SIG-M5 treated with dmso at 0.1 percent for 504 hours (cell line): ENCODE measurements at regions not wholly inside any gene's neighbourhood (a gene's known extent, or its start where the extent isn't known, plus 50 kb on each side); places are given as distances from the start of the nearest gene placed in this dataset.

Source experiments
- DNase-seq: peaks from one replicate; lab custom pipeline; 2025; ENCODE audit not compliant: unreplicated experiment; lab: John Stamatoyannopoulos, UW

DNA sequence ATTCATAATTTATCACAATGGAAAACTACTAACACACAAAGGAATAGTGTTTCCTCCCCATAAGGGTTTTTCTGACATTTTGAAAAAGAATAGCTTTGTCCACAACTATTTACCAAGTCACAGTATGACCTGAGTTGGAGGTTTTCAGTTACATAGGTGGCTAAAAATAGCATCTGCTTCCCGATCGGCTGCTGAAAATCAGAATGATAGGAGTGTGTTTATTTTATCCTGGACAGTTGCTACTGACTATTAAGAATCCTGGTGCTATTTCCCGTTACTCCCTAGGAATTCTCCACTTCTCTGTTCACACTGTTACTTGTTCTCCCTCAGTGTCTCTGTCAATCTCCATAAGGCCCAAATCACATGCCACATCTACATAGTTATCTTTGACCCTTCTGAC lies 353.9 kb upstream of the RARB start:
- no peak for DNase-seq

GRCh38 chr3:25080461-25080860 lies 347.6 kb upstream of the RARB start:
- no peak for DNase-seq

DNA sequence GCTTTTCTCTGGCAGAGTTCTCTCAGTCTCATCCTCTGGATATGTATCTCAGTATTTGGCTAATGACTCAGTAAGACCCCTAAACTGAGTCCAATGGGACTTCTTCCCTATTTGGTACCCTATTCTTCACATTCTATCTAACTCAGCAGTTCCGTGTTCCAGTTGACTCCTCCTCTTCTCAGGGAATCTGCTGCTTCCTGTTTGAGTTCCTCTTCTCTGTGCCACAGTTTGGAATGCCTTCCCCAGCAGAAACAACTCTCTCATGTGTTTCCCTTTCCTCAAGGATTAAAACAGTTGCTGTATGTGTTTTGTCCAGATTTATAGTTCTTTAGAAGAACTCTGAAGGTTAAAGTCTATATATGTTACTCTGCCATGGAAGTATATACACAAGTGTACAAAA lies 344.0 kb upstream of the RARB start:
- DNase-seq = no peak

- DNase-seq = no peak
Measured at GRCh38 chr3:25086721-25087120, 341.3 kb upstream of the RARB start.

DNA sequence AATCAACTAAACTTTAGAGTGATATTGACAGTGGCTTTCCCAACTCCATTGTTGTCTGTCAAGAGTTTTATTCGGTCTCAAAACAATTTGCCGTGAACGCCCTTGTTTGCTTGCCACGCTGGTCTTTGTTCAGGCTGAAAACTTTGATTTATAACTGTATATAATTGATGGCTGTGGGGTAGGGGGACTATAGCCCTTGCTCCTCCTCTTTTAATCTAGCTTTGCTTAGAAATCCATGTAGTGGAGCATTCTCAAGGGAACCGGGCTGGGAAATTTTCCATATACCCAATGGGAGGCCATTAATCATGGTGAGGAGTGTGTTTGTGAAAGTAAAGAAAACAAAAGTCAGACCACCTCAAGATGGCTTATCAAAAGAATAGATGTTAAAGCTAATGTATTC lies 339.8 kb upstream of the RARB start:
- DNase-seq = no peak

DNA sequence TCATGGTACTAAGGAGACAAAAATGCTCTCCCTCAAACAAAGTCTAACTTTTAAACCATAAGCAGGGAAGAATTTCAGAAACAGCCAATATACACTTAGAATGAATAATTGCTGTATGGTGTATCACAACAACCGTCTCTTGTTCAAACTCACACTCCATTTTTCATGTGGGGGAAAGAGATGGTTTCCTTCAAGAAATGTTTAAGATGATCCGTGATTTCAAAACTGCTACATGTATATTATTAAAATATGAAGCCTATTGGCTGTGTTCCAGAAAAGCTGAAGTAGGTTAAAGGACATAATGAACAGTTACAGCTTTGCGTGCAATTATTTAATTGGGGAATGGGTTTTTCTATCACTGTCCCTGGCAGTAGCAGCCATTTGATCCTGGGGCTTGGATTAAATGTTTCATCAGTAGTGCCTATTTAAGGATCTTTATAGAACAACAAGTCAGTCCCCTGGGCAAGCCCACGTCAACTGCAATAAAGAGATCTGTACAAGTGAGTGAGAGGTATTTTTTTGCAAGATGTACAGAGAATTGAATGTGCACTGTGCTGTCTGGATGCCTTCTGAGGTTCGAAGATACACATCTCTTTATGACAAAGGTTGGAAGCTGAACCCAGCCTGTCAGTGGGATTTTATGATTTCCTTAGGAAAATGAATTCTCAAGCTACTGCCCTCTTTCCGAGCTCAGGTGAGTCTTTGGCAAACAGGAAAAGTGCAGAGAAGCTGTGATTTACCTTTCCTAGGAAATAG lies 337.2 kb upstream of the RARB start:
- no peak for DNase-seq

DNA sequence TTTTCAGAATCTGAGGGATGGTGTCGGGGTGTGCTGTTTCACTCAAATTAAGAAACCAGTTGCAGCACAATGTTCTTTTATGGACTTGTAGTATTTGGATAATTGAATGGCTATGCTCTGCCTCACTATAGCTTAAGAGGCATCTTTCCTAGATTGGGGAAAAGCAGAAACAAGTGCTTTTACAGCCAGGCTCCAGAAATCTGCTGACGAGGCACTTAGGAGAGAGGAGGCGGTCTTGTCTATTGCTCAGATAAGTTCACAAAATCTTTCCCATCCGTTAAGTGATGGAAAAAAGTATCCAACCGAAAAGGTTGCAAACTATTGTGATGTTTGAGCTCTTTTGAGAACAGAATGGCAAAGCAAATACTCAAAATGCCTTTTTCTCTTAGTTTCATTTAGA lies 336.1 kb upstream of the RARB start:
- no peak for DNase-seq

DNA sequence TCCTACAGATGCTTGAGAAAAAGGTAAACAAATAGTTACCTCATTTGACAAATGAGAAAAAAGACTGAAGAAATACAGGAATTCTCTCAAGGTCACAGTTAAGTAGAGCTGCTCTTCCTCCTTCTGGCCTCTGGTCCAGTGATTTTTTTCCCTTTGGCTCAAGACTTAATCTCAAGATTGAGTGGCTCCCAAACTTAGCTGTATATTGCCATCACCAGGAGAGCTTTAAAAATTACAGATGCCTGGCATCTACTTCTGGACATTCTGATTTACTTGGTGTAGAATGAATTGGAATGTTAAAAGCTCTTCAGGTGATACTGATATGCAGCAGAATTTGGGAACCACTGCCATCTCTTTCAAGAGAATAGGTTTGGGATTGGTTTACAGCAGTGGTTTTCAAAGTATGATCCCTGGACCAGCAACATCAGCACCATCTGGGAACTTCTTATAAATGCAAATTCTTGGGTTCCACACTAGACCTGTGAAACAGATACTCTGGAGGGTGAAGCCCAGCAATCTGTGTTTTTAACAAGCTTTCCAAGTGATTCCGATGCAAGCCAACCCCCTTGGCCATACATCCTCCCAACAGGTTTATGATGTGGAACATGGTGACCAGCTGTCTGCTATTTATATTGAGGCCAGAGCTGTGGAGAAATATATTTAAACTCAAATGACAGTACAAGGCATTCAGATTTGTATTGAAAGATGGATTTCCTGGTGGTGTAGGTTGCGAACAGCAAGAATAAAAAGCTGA lies 333.0 kb upstream of the RARB start:
- no peak for DNase-seq

DNA sequence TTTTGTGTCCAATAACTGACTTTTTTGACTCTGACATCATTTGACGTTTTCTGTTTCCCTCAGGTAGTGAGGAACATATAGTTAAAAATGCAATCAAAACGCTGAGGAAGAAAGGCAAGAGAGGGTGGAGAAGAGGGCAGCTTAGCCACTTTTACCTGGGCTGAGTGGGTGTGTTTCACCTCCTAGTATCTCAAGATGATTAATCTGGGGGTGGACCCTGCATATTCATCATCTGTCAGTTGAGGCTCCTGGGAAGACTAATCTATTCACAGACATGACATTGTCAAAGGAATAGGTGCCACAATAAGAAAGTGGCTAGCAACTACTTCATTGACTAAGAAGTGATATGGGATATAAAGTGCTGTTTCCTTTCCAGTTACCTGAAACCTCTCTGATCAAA lies 331.5 kb upstream of the RARB start:
- no peak for DNase-seq

- no peak for DNase-seq
Measured at GRCh38 chr3:25097023-25097422, 331.0 kb upstream of the RARB start.

- no peak for DNase-seq
Measured at GRCh38 chr3:25099666-25100065, 328.4 kb upstream of the RARB start.

- DNase-seq = no peak
Measured at GRCh38 chr3:25103391-25103790, 324.7 kb upstream of the RARB start.

DNA sequence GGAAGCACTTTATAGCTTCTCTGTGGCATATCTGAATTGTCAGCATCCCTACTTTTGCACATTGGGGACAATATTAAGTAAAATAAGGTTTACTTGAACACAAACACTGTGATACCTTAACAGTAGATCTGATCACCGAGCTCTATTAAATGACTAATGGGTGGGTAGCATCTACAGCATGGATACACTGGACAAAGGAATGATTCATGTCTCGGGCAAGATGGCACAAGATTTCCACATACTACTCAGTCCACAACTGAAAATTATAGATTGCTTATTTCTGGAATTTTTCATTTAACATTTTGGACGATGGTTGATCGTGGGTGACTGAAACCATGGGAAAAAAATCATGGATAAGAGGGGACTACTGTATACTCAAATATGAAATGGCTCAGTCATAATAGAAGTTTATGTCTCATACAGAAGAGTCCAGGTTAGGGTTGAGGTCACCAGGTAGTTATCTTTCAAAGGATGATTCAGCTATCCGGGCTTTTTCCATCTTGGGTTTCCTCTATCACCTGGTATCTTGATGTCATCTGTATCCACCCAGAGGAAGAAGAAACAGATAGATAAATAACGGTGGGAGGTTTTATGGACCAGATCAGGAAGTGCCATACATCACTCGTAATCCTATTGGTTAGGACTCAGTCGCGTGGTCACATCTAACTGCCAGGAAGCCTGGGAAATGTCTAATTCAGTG lies 320.0 kb upstream of the RARB start:
- DNase-seq = no peak

DNA sequence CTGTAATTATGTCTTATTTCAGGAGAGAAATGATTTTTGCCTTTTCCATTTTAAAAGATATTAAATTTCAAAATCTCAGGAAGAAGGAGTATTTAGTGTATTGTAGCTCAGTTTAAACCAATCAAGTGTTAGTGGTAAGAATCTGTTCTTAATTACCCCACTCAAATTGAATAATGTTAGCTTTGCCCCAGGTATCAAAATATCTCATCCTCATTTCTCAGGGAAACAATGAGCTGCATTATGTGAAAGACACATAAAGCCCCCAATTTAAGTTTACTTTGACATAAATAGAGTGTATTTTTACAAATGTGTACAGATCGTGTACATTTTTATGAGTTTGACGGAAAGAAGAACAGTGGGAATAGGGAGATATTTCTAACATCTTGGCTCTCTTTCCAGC lies 317.4 kb upstream of the RARB start:
- DNase-seq = no peak

DNA sequence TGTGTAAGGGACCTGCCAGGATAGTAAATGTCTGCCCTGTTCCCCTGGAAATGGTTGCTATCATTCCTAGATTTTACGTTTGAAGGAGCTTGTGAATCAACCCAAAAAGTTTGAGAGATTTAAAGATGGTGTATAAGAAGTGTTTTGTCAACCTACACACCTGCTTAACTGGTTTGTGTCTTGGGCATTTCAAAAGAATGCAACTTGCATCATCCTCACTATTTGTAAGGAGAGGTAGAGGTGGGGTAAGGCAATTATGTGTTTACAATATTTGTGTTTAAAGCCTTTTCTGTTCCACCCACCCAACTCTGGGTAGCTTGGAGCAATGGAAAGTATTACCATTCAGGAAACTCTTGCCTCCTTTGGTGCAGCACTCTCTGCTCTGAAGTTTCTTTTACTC lies 314.2 kb upstream of the RARB start:
- no peak for DNase-seq

DNA sequence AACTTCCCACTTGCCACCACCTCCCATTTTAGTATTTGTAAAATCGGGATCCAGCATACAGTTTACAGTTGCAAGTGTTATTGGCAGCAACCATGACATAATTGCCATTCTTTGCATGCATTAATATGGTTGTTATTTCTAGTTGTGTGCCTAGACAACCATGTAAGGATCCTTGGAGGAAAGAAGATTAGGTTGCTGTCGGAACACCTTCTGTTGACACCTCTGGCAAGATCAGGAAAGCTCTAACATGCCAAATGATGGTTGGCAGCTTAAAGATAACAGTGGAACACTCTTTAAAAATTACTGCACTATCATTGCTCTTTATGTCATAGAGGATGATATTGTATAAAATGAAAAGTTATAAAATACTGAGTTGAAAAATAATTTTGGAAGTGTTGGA lies 313.5 kb upstream of the RARB start:
- no peak for DNase-seq

GRCh38 chr3:25117005-25117593 lies 311.0 kb upstream of the RARB start:
- DNase-seq = no peak

DNA sequence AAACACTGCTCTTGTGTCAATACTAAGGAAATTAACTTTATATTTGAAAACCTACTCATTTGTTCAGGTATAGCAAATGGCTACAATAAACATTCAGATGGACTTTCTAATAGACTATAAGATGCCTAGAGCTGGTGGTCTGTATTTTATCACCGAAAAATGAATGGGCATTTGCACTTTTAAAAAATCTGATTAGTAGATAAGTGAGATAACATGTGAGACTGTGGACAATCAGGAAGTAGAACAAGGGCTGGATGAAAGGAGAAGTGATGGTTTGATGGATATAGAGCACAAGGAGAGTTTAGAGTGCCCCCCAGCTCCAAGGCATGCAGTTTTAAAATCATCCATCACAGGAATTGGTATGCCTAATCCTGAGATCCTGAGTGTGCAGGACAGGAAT lies 308.4 kb upstream of the RARB start:
- DNase-seq = no peak

GRCh38 chr3:25120665-25121064 lies 307.4 kb upstream of the RARB start:
- no peak for DNase-seq

- DNase-seq = no peak
Measured at GRCh38 chr3:25125201-25125600, 302.9 kb upstream of the RARB start.

GRCh38 chr3:25128735-25129134 lies 299.3 kb upstream of the RARB start:
- DNase-seq = no peak
